IPS DF 4.7 (cell line): ENCODE measurements at regions not wholly inside any gene's neighbourhood (a gene's known extent, or its start where the extent isn't known, plus 50 kb on each side); places are given as distances from the start of the nearest gene placed in this dataset.
A peak's percentile ranks its signal among the peaks of the same experiment; 100 is the strongest.
"Not testable (repeated sequence)": the region's sequence is repeated elsewhere in the genome, so short reads cannot be mapped to it uniquely, and the experiment has no call there.

ENCODE experiments used
- DNase-seq: peaks from one replicate; pipeline ENCODE4 v3.0.0-alpha.2; 2013; ENCODE audit warnings: low spot score; ENCODE audit errors: extremely low read depth

- DNase-seq, result peak; percentile 28
These were observed 115.5 kb upstream of the NCAM2 start for GRCh38 chr21:20882462-20883407.

- DNase-seq, result no peak
These were observed 114.8 kb upstream of the NCAM2 start for GRCh38 chr21:20883408-20883800.

- DNase-seq, result no peak
These were observed 95.7 kb upstream of the NCAM2 start for GRCh38 chr21:20902511-20902910.

GRCh38 chr21:20902998-20903397 is 95.2 kb upstream of the NCAM2 start:
- no peak for DNase-seq

GRCh38 chr21:20927555-20927954 is 70.7 kb upstream of the NCAM2 start:
- DNase-seq, result not testable (repeated sequence)

- no peak for DNase-seq
These were observed 55.7 kb upstream of the NCAM2 start for GRCh38 chr21:20942523-20942922.

- no peak for DNase-seq
These were observed 54.6 kb upstream of the NCAM2 start for GRCh38 chr21:20943561-20943997.

GRCh38 chr21:20944139-20944538 is 54.1 kb upstream of the NCAM2 start:
- DNase-seq, result no peak

GRCh38 chr21:20946701-20947100 is 51.5 kb upstream of the NCAM2 start:
- DNase-seq, result no peak
